CD4-positive, CD25-positive, alpha-beta regulatory T cell (primary cell): ENCODE measurements at regions not wholly inside any gene's neighbourhood (a gene's known extent, or its start where the extent isn't known, plus 50 kb on each side); places are given as distances from the start of the nearest gene placed in this dataset.

Experiments used
- ATAC-seq, 2 donors: fragments of 150-1000 bp; cut with Tn5 transposase; one replicate each; pipeline ENCODE4 v1.10.0; 2021; ENCODE audit warnings: low read depth in 2 of 2, moderate number of reproducible peaks in 2 of 2, moderate library complexity in 1 of 2
- DNase-seq, 3 donors: peaks; one replicate each; pipeline versions ENCODE4 v3.0.0 to v3.0.0-alpha.2; 2012 to 2022; ENCODE audit warnings: mixed read lengths in 1 of 3
- H3K27ac ChIP-seq: one replicate; pipeline ENCODE4 v1.7.0; 2013; ENCODE audit warnings: mild to moderate bottlenecking, low read length; ENCODE audit not compliant: insufficient read depth, poor library complexity, severe bottlenecking
- H3K27me3 ChIP-seq: one replicate; pipeline ENCODE4 v1.7.0; 2013; ENCODE audit warnings: low read length; ENCODE audit not compliant: control insufficient read depth, insufficient read depth
- H3K36me3 ChIP-seq: one replicate; pipeline ENCODE4 v1.7.0; 2013; ENCODE audit warnings: mild to moderate bottlenecking, low read length, moderate library complexity; ENCODE audit not compliant: control insufficient read depth, insufficient read depth
- H3K4me1 ChIP-seq: 2 replicates; pipeline ENCODE4 v1.7.0; 2013; ENCODE audit warnings: mild to moderate bottlenecking, low read length; ENCODE audit not compliant: insufficient read depth, control insufficient read depth, poor library complexity, severe bottlenecking
- H3K4me3 ChIP-seq: one replicate; pipeline ENCODE4 v1.7.0; 2013; ENCODE audit warnings: low read depth, mild to moderate bottlenecking, low read length, moderate library complexity
- H3K9me3 ChIP-seq, 2 experiments: 1 replicate in 1 of 2; 2 replicates in 1 of 2; pipeline ENCODE4 v1.7.0; 2013; ENCODE audit warnings: low read length in 2 of 2, mild to moderate bottlenecking in 1 of 2, moderate library complexity in 1 of 2; ENCODE audit not compliant: control insufficient read depth in 2 of 2
- H3K27ac Mint-ChIP-seq, 3 donors: one replicate each; pipeline ENCODE4 v1.8.0; 2020 to 2022; ENCODE audit warnings: mild to moderate bottlenecking in 3 of 3, mixed read lengths in 3 of 3, moderate library complexity in 2 of 3
- H3K27me3 Mint-ChIP-seq: one replicate; pipeline ENCODE4 v1.8.0; 2022; ENCODE audit warnings: mild to moderate bottlenecking, mixed read lengths
- H3K36me3 Mint-ChIP-seq: one replicate; pipeline ENCODE4 v1.8.0; 2020; ENCODE audit warnings: mixed read lengths
- H3K4me1 Mint-ChIP-seq, 4 donors: one replicate each; pipeline ENCODE4 v1.8.0; 2020 to 2022; ENCODE audit warnings: mixed read lengths in 4 of 4, mild to moderate bottlenecking in 1 of 4
- H3K4me3 Mint-ChIP-seq, 4 donors: one replicate each; pipeline ENCODE4 v1.8.0; 2020 to 2022; ENCODE audit warnings: mild to moderate bottlenecking in 4 of 4, mixed read lengths in 4 of 4, moderate library complexity in 3 of 4
- H3K9me3 Mint-ChIP-seq, 7 donors: one replicate each; pipeline ENCODE4 v1.8.0; 2020 to 2022; ENCODE audit warnings: mixed read lengths in 7 of 7, mild to moderate bottlenecking in 3 of 7, moderate library complexity in 2 of 7

GRCh38 chr4:134546279-134546678 lies 344.7 kb upstream of the PABPC4L start:
- Mint-ChIP-seq H3K36me3 (no peaks in the 10 kb centered on the region), H3K9me3 (peaks cover 0 to 31% (median 2%) of the 10 kb centered on the region in 7 donors), H3K27ac (peak overlapping the region in 1 of 3 donors; percentile 34), H3K27me3 (no peaks in the 10 kb centered on the region), H3K4me1 (no peaks in the 10 kb centered on the region), H3K4me3 (no peak overlapping the region)
- no peak for DNase-seq
- Histone ChIP-seq H3K9me3 (peaks cover 0 to 4% of the 10 kb centered on the region in 2 experiments), H3K27me3 (no peaks in the 10 kb centered on the region), H3K27ac (no peak overlapping the region), H3K4me3 (no peak overlapping the region), H3K36me3 (no peaks in the 10 kb centered on the region), H3K4me1 (no peaks in the 10 kb centered on the region)
- no peak for ATAC-seq

GRCh38 chr4:134544303-134544770 lies 342.7 kb upstream of the PABPC4L start:
- Histone ChIP-seq H3K27me3 (no peaks in the 10 kb centered on the region), H3K36me3 (no peaks in the 10 kb centered on the region), H3K9me3 (peaks cover 1 to 4% of the 10 kb centered on the region in 2 experiments), H3K27ac (no peak overlapping the region), H3K4me1 (no peaks in the 10 kb centered on the region), H3K4me3 (no peak overlapping the region)
- H3K27ac Mint-ChIP-seq, result no peak overlapping the region
- ATAC-seq (no peak), DNase-seq (no peak)
- peaks cover 0 to 26% (median 2%) of the 10 kb centered on the region in 7 donors for H3K9me3 Mint-ChIP-seq
- H3K4me3 Mint-ChIP-seq, result no peak overlapping the region
- no peaks in the 10 kb centered on the region for H3K4me1 Mint-ChIP-seq
- no peaks in the 10 kb centered on the region for H3K27me3 Mint-ChIP-seq
- H3K36me3 Mint-ChIP-seq, result no peaks in the 10 kb centered on the region

GRCh38 chr4:134540588-134540987 lies 339.0 kb upstream of the PABPC4L start:
- Histone ChIP-seq H3K36me3 (no peaks in the 10 kb centered on the region), H3K27me3 (no peaks in the 10 kb centered on the region), H3K4me3 (no peak overlapping the region), H3K27ac (no peak overlapping the region), H3K9me3 (peaks cover 0 to 1% of the 10 kb centered on the region in 2 experiments), H3K4me1 (no peaks in the 10 kb centered on the region)
- DNase-seq (no peak), ATAC-seq (no peak)
- no peaks in the 10 kb centered on the region for H3K4me1 Mint-ChIP-seq
- no peaks in the 10 kb centered on the region for H3K36me3 Mint-ChIP-seq
- peaks cover 0 to 16% (median 0%) of the 10 kb centered on the region in 7 donors for H3K9me3 Mint-ChIP-seq
- no peaks in the 10 kb centered on the region for H3K27me3 Mint-ChIP-seq
- H3K27ac Mint-ChIP-seq, result no peak overlapping the region
- H3K4me3 Mint-ChIP-seq, result no peak overlapping the region

GRCh38 chr4:134539729-134540231 lies 338.2 kb upstream of the PABPC4L start:
- ATAC-seq (no peak), DNase-seq (no peak)
- Mint-ChIP-seq H3K9me3 (peaks cover 0 to 19% (median 3%) of the 10 kb centered on the region in 7 donors), H3K27me3 (no peaks in the 10 kb centered on the region), H3K4me1 (no peaks in the 10 kb centered on the region), H3K4me3 (no peak overlapping the region), H3K36me3 (no peaks in the 10 kb centered on the region), H3K27ac (no peak overlapping the region)
- Histone ChIP-seq H3K4me3 (no peak overlapping the region), H3K9me3 (peaks cover 0 to 1% of the 10 kb centered on the region in 2 experiments), H3K36me3 (no peaks in the 10 kb centered on the region), H3K27ac (no peak overlapping the region), H3K27me3 (no peaks in the 10 kb centered on the region), H3K4me1 (no peaks in the 10 kb centered on the region)

- ATAC-seq, result no peak
- no peak for DNase-seq
Measured at GRCh38 chr4:134537701-134538100, 336.1 kb upstream of the PABPC4L start.

GRCh38 chr4:134533068-134533467 lies 331.5 kb upstream of the PABPC4L start:
- Histone ChIP-seq H3K36me3 (no peaks in the 10 kb centered on the region), H3K27ac (no peak overlapping the region), H3K4me1 (no peaks in the 10 kb centered on the region), H3K4me3 (no peak overlapping the region), H3K27me3 (no peaks in the 10 kb centered on the region), H3K9me3 (peaks cover 0 to 5% of the 10 kb centered on the region in 2 experiments)
- Mint-ChIP-seq H3K4me3 (no peak overlapping the region), H3K27ac (no peak overlapping the region), H3K36me3 (no peaks in the 10 kb centered on the region), H3K4me1 (no peaks in the 10 kb centered on the region), H3K27me3 (no peaks in the 10 kb centered on the region), H3K9me3 (peaks cover 0 to 36% (median 6%) of the 10 kb centered on the region in 7 donors)
- no peak for DNase-seq
- no peak for ATAC-seq

More at GRCh38 chr4:134537701-134538100, 336.1 kb upstream of the PABPC4L start:
- Mint-ChIP-seq H3K9me3 (peaks cover 0 to 29% (median 3%) of the 10 kb centered on the region in 7 donors), H3K4me3 (no peak overlapping the region), H3K27me3 (no peaks in the 10 kb centered on the region), H3K36me3 (no peaks in the 10 kb centered on the region), H3K27ac (no peak overlapping the region), H3K4me1 (no peaks in the 10 kb centered on the region)
- H3K4me3 ChIP-seq, result no peak overlapping the region
- peaks cover 0 to 3% of the 10 kb centered on the region in 2 experiments for H3K9me3 ChIP-seq
- no peaks in the 10 kb centered on the region for H3K36me3 ChIP-seq
- no peak overlapping the region for H3K27ac ChIP-seq
- H3K27me3 ChIP-seq, result no peaks in the 10 kb centered on the region
- no peaks in the 10 kb centered on the region for H3K4me1 ChIP-seq

GRCh38 chr4:134531013-134531412 lies 329.4 kb upstream of the PABPC4L start:
- no peak overlapping the region for H3K27ac ChIP-seq
- H3K9me3 ChIP-seq, result peaks cover 4 to 5% of the 10 kb centered on the region in 2 experiments

GRCh38 chr4:134529629-134530028 lies 328.0 kb upstream of the PABPC4L start:
- peaks cover 4 to 5% of the 10 kb centered on the region in 2 experiments for H3K9me3 ChIP-seq
- no peak overlapping the region for H3K4me3 ChIP-seq
- ATAC-seq (no peak), DNase-seq (no peak)
- Mint-ChIP-seq H3K27ac (no peak overlapping the region), H3K9me3 (peaks cover 0 to 35% (median 12%) of the 10 kb centered on the region in 7 donors), H3K27me3 (no peaks in the 10 kb centered on the region), H3K36me3 (no peaks in the 10 kb centered on the region), H3K4me3 (no peak overlapping the region), H3K4me1 (no peaks in the 10 kb centered on the region)
- H3K27ac ChIP-seq, result no peak overlapping the region
- H3K27me3 ChIP-seq, result no peaks in the 10 kb centered on the region
- H3K4me1 ChIP-seq, result no peaks in the 10 kb centered on the region
- no peaks in the 10 kb centered on the region for H3K36me3 ChIP-seq

More at GRCh38 chr4:134531013-134531412, 329.4 kb upstream of the PABPC4L start:
- Histone ChIP-seq H3K4me3 (no peak overlapping the region), H3K36me3 (no peaks in the 10 kb centered on the region), H3K4me1 (no peaks in the 10 kb centered on the region), H3K27me3 (no peaks in the 10 kb centered on the region)
- DNase-seq (no peak), ATAC-seq (no peak)
- Mint-ChIP-seq H3K36me3 (no peaks in the 10 kb centered on the region), H3K27ac (no peak overlapping the region), H3K4me1 (no peaks in the 10 kb centered on the region), H3K4me3 (no peak overlapping the region), H3K9me3 (peaks cover 0 to 34% (median 8%) of the 10 kb centered on the region in 7 donors), H3K27me3 (no peaks in the 10 kb centered on the region)
